A673 (cell line): ENCODE measurements at regions not wholly inside any gene's neighbourhood (a gene's known extent, or its start where the extent isn't known, plus 50 kb on each side); places are given as distances from the start of the nearest gene placed in this dataset.

Source experiments
- BruUV-seq: library from RNA; stranded (reverse); fragments of 400-500 nt; replicated peaks from 2 replicates; lab custom pipeline; 2021; lab: Mats Ljungman, UMichigan
- CTCF ChIA-PET: fragments of 300-600 bp; sonication (Branson Sonifier 250); formaldehyde crosslinking; loops from one replicate; lab custom pipeline; 2022; ENCODE audit warnings: antibody characterized with exemption; lab: Charles Lee
- POLR2A ChIA-PET: fragments of 300-600 bp; sonication (Branson Sonifier 250); formaldehyde crosslinking; loops from one replicate; lab custom pipeline; 2022; ENCODE audit warnings: antibody characterized with exemption; ENCODE audit not compliant: low non-redundant PET; lab: Charles Lee
- DNase-seq: peaks from one replicate; pipeline ENCODE4 v3.0.0-alpha.2; 2015; ENCODE audit warnings: low spot score
- H3K27ac ChIP-seq: fragments of 200-600 bp; sonication (generic); 2 replicates; pipeline ENCODE4 v1.5.1; 2016; ENCODE audit warnings: mixed run types, low read depth, mild to moderate bottlenecking, mixed read lengths, antibody characterized with exemption, low read length; ENCODE audit not compliant: poor library complexity, severe bottlenecking
- H3K27me3 ChIP-seq: fragments of 200-600 bp; sonication (generic); replicated peaks from 2 replicates; pipeline ENCODE4 v1.6.1; 2017; ENCODE audit warnings: mixed run types, low read depth, mild to moderate bottlenecking, mixed read lengths, antibody characterized with exemption, low read length; ENCODE audit not compliant: insufficient read depth, poor library complexity
- H3K36me3 ChIP-seq: fragments of 200-600 bp; sonication (generic); 2 replicates; pipeline ENCODE4 v1.6.1; 2016; ENCODE audit warnings: mixed run types, mild to moderate bottlenecking, mixed read lengths, antibody characterized with exemption, low read length; ENCODE audit not compliant: insufficient read depth, poor library complexity, severe bottlenecking
- H3K4me1 ChIP-seq: fragments of 200-600 bp; sonication (generic); 2 replicates; pipeline ENCODE4 v1.6.1; 2017; ENCODE audit warnings: mixed run types, mild to moderate bottlenecking, mixed read lengths, antibody characterized with exemption, low read length; ENCODE audit not compliant: insufficient read depth, poor library complexity, severe bottlenecking
- H3K4me3 ChIP-seq: fragments of 200-600 bp; sonication (generic); 2 replicates; pipeline ENCODE4 v1.5.1; 2016; ENCODE audit warnings: low read depth, mixed run types, mild to moderate bottlenecking, mixed read lengths, low read length; ENCODE audit not compliant: poor library complexity, severe bottlenecking
- H3K9me3 ChIP-seq: fragments of 200-600 bp; sonication (generic); 2 replicates; pipeline ENCODE4 v1.6.1; 2016; ENCODE audit warnings: mixed run types, low read depth, mild to moderate bottlenecking, mixed read lengths, antibody characterized with exemption, low read length; ENCODE audit not compliant: poor library complexity, severe bottlenecking
- EZH2 ChIP-seq: fragments of 200-600 bp; sonication (generic); IDR thresholded peaks from 2 replicates; pipeline ENCODE4 v1.6.1; 2017; ENCODE audit warnings: borderline replicate concordance, low read depth, mild to moderate bottlenecking, mixed read lengths, antibody characterized with exemption, low read length; ENCODE audit not compliant: poor library complexity, severe bottlenecking
- intact Hi-C: fragments of 100-400 bp; cut with micrococcal nuclease; formaldehyde crosslinking; loops from one replicate; pipeline ENCODE4 v1.10.0; 2022; ENCODE audit not compliant: unreplicated experiment
- TF ChIP-seq, protein P1 (sequence below): fragments of 300-800, 200-600 bp; sonication (generic); conservative IDR thresholded peaks from 2 replicates; pipeline ENCODE4 v1.5.1; 2017; ENCODE audit warnings: low read depth, mild to moderate bottlenecking, antibody characterized with exemption, low read length, moderate library complexity, mixed read lengths

DNA sequence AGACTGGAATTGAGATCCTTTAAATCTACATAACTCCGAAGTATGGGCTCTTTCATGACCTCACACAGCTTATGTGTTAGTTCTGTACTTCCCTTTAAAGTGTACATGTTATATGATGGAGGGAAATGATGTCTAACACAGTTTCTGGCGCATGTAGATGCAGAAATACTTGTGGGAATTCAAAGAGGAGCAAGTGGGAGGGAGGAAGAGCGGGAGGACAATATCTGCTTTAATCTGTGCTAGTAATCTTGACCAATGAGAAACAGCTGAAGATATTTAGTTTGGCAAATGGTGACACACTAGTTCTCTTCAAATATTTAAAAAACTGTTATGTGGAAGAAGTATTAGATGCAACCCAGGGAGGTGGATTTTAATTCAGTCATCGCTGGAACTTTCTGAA, 62.9 kb upstream of the PLEKHG1 start:
- POLR2A ChIA-PET = no interaction called here
- no peaks in the 10 kb centered on the region for H3K27me3 ChIP-seq
- no peaks in the 10 kb centered on the region for H3K36me3 ChIP-seq
- intact Hi-C loops = no loop called here
- H3K9me3 ChIP-seq = no peaks in the 10 kb centered on the region
- no peak for TF ChIP-seq EZH2
- TF ChIP-seq, protein P1, sequence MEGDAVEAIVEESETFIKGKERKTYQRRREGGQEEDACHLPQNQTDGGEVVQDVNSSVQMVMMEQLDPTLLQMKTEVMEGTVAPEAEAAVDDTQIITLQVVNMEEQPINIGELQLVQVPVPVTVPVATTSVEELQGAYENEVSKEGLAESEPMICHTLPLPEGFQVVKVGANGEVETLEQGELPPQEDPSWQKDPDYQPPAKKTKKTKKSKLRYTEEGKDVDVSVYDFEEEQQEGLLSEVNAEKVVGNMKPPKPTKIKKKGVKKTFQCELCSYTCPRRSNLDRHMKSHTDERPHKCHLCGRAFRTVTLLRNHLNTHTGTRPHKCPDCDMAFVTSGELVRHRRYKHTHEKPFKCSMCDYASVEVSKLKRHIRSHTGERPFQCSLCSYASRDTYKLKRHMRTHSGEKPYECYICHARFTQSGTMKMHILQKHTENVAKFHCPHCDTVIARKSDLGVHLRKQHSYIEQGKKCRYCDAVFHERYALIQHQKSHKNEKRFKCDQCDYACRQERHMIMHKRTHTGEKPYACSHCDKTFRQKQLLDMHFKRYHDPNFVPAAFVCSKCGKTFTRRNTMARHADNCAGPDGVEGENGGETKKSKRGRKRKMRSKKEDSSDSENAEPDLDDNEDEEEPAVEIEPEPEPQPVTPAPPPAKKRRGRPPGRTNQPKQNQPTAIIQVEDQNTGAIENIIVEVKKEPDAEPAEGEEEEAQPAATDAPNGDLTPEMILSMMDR = no peak
- CTCF ChIA-PET = no interaction called here
- no peak overlapping the region for H3K4me3 ChIP-seq
- H3K4me1 ChIP-seq = no peaks in the 10 kb centered on the region
- no TSS peak for BruUV-seq
- no peak for DNase-seq
- no peak overlapping the region for H3K27ac ChIP-seq

DNA sequence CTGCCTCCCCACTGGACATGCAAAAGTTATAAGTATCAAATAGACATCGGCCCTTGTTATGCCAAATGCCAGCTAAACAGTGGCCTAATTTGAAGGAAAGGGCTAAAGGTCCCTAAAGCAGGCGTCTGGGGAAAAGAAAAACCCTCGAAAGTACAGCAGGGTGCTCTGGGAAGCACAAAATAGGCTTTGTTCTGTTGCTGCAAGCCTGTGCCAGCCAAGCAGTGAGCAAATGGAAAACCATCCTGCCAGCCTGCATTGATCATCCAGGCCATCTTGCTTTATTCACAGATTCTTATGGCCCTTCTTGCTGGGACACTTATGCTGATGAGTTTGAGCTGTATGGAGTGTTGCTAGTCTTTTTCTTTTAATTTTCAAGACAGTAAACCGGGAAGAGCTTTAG, 62.2 kb upstream of the PLEKHG1 start:
- H3K4me3 ChIP-seq = no peak overlapping the region
- no peak for TF ChIP-seq EZH2
- TF ChIP-seq, protein P1 = no peak
- no peak overlapping the region for H3K27ac ChIP-seq
- intact Hi-C loops = no loop called here
- H3K4me1 ChIP-seq = no peaks in the 10 kb centered on the region
- CTCF ChIA-PET = no interaction called here
- no peaks in the 10 kb centered on the region for H3K36me3 ChIP-seq
- POLR2A ChIA-PET = no interaction called here
- no peak for DNase-seq
- no peaks in the 10 kb centered on the region for H3K27me3 ChIP-seq
- BruUV-seq = no TSS peak
- no peaks in the 10 kb centered on the region for H3K9me3 ChIP-seq

DNA sequence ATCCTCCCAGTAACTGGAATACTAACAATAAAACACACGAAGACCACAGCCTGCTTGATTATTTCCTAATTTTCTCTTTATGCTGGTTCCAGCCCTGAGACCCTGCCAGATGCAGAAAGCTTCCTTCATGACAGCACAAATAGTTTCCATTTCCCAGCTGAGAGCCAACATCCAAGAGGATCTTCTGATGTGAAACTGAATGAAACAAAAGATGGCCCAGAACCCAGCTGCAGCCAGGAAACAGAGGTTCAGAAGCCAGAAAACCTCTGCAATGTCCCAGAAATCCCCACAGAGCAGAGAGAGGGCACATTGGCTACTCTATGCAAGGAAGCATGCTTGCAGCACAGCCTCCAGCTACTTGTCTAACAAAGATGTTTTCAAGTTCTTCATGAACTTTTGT, 61.8 kb upstream of the PLEKHG1 start:
- no peak overlapping the region for H3K27ac ChIP-seq
- no peaks in the 10 kb centered on the region for H3K27me3 ChIP-seq
- intact Hi-C loops = no loop called here
- POLR2A ChIA-PET = no interaction called here
- no TSS peak for BruUV-seq
- CTCF ChIA-PET = no interaction called here
- no peak overlapping the region for H3K4me3 ChIP-seq
- DNase-seq = no peak
- no peak for TF ChIP-seq EZH2
- TF ChIP-seq, protein P1 = no peak
- H3K9me3 ChIP-seq = no peaks in the 10 kb centered on the region
- H3K4me1 ChIP-seq = no peaks in the 10 kb centered on the region
- H3K36me3 ChIP-seq = no peaks in the 10 kb centered on the region
